Mucosa of descending colon (tissue), 3 donors: ENCODE measurements at regions not wholly inside any gene's neighbourhood (a gene's known extent, or its start where the extent isn't known, plus 50 kb on each side); places are given as distances from the start of the nearest gene placed in this dataset.

Source experiments
- ATAC-seq: fragments of 200-7000 bp; cut with Tn5 transposase; one replicate; pipeline ENCODE4 v1.9.1; 2020; ENCODE audit warnings: mild to moderate bottlenecking, moderate library complexity
- DNase-seq, 3 donors: peaks; one replicate each; pipeline ENCODE4 v3.0.0-alpha.2; 2020
- H3K36me3 ChIP-seq: fragments of 200-600 bp; one replicate; pipeline ENCODE4 v1.8.0; 2021; ENCODE audit warnings: low read depth, mild to moderate bottlenecking
- H3K4me1 ChIP-seq: fragments of 200-600 bp; one replicate; pipeline ENCODE4 v1.8.0; 2021; ENCODE audit warnings: low read depth, mild to moderate bottlenecking
- H3K4me3 ChIP-seq: fragments of 200-600 bp; one replicate; pipeline ENCODE4 v1.8.0; 2021; ENCODE audit warnings: mild to moderate bottlenecking
- H3K9me3 ChIP-seq: fragments of 200-600 bp; one replicate; pipeline ENCODE4 v1.8.0; 2021; ENCODE audit warnings: mild to moderate bottlenecking
- CTCF ChIP-seq: fragments of 200-600 bp; IDR thresholded peaks from one replicate; pipeline ENCODE4 v1.8.0; 2022; ENCODE audit warnings: antibody characterized with exemption, mild to moderate bottlenecking
- intact Hi-C, 2 donors: fragments of 100-400 bp; cut with DNase I in 1 of 2; cut with micrococcal nuclease in 1 of 2; formaldehyde crosslinking; loops; one replicate each; pipeline versions ENCODE4 v1.11.0 to v1.11.1; 2022; cut with DNase I, micrococcal nuclease
- donor health status: DM: no; HTN: no; CAD: no; lungs with moderate emphysema.
- donor health status: DM: no; HTN: no; CAD: no.
- donor health status: DM: no; HTN: yes; CAD: no.

- no peak overlapping the region for H3K4me3 ChIP-seq
- TF ChIP-seq CTCF = no peak
- H3K4me1 ChIP-seq = no peaks in the 10 kb centered on the region
- ATAC-seq (no peak), DNase-seq (no peak)
- H3K9me3 ChIP-seq = no peaks in the 10 kb centered on the region
- H3K36me3 ChIP-seq = no peaks in the 10 kb centered on the region
- intact Hi-C loops = no loop called here
Observed at GRCh38 chr9:20087481-20087880, 298.6 kb upstream of the SLC24A2 start.

GRCh38 chr9:20085842-20086241 is 297.0 kb upstream of the SLC24A2 start:
- no peak overlapping the region for H3K4me3 ChIP-seq
- H3K36me3 ChIP-seq = no peaks in the 10 kb centered on the region
- no peak for TF ChIP-seq CTCF
- H3K4me1 ChIP-seq = no peaks in the 10 kb centered on the region
- DNase-seq (no peak), ATAC-seq (no peak)
- intact Hi-C loops = no loop called here
- no peaks in the 10 kb centered on the region for H3K9me3 ChIP-seq

DNA sequence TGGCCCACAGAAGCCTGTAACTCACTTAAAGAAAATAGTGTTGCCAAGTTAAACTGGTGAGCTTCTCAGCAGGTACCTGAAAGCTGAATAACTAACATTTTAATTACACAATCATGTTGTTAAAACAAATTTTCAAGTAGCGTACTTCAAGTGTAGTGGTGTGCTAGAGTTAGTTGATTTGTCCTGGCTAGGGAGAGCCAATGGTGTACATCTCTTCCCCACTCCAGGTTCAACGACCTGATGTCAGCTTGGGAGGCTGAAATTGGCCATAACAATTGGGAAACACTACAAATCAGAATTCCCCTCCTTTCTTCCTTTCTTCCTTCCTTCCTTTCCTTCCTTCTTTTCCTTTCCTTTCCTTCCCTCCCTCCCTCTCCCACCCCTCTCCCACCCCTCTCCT is 295.3 kb upstream of the SLC24A2 start:
- no peak for ATAC-seq
- TF ChIP-seq CTCF = no peak
- Histone ChIP-seq H3K36me3 (no peaks in the 10 kb centered on the region), H3K4me3 (no peak overlapping the region), H3K9me3 (no peaks in the 10 kb centered on the region), H3K4me1 (no peaks in the 10 kb centered on the region)
- DNase-seq = no peak
- intact Hi-C loops = no loop called here

GRCh38 chr9:20083390-20083789 is 294.6 kb upstream of the SLC24A2 start:
- Histone ChIP-seq H3K4me1 (no peaks in the 10 kb centered on the region), H3K4me3 (no peak overlapping the region), H3K36me3 (no peaks in the 10 kb centered on the region), H3K9me3 (no peaks in the 10 kb centered on the region)
- intact Hi-C loops = no loop called here
- no peak for ATAC-seq
- no peak for DNase-seq
- no peak for TF ChIP-seq CTCF

DNA sequence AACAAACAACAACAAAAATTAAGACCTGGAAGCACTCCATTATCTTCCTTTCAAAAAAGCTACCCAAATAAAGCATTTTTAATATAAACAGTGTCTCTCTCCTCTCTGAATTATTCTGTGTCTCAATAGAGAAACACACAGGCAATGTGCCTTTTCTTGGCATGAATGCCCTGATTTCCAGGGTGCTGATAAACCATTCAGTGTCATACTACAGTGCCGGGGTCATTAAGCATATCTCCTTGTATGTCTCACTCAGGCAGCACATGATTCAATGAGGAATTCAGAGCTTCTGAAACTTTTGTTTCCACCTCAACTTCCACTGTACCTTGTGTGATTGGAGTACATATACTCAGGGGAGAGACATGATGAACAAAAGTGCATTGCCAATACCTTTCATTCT is 294.0 kb upstream of the SLC24A2 start:
- Histone ChIP-seq H3K36me3 (no peaks in the 10 kb centered on the region), H3K9me3 (no peaks in the 10 kb centered on the region), H3K4me3 (no peak overlapping the region), H3K4me1 (no peaks in the 10 kb centered on the region)
- ATAC-seq (no peak), DNase-seq (no peak)
- intact Hi-C loops = no loop called here
- TF ChIP-seq CTCF = no peak

GRCh38 chr9:20082406-20082805 is 293.6 kb upstream of the SLC24A2 start:
- H3K9me3 ChIP-seq = no peaks in the 10 kb centered on the region
- no peaks in the 10 kb centered on the region for H3K4me1 ChIP-seq
- TF ChIP-seq CTCF = no peak
- no peak for DNase-seq
- ATAC-seq = no peak
- H3K4me3 ChIP-seq = no peak overlapping the region
- H3K36me3 ChIP-seq = no peaks in the 10 kb centered on the region
- intact Hi-C loops = no loop called here
